Cardiac muscle cell (in vitro differentiated cells and primary cell): ENCODE measurements at regions not wholly inside any gene's neighbourhood (a gene's known extent, or its start where the extent isn't known, plus 50 kb on each side); places are given as distances from the start of the nearest gene placed in this dataset.

Source experiments
- DNase-seq, 2 donors: peaks; one replicate each; pipeline versions ENCODE4 v3.0.0 to v3.0.0-alpha.2; 2010 to 2017; ENCODE audit warnings: low read depth in 1 of 2, low spot score in 1 of 2
- H3K27ac ChIP-seq: fragments of 200-600 bp; sonication (generic); 2 replicates; pipeline ENCODE4 v1.5.1; 2016
- H3K27me3 ChIP-seq: fragments of 200-600 bp; sonication (generic); 2 replicates; pipeline ENCODE4 v1.6.0; 2016; ENCODE audit warnings: control low read depth
- H3K36me3 ChIP-seq: fragments of 200-600 bp; sonication (generic); 2 replicates; pipeline ENCODE4 v1.5.1; 2016; ENCODE audit warnings: control low read depth
- H3K4me1 ChIP-seq: fragments of 200-600 bp; sonication (generic); 2 replicates; pipeline ENCODE4 v1.8.1; 2017; ENCODE audit warnings: low read depth, mild to moderate bottlenecking, mixed run types
- H3K4me3 ChIP-seq: fragments of 200-600 bp; sonication (generic); 2 replicates; pipeline ENCODE4 v1.5.1; 2016; ENCODE audit warnings: mild to moderate bottlenecking
- H3K9me3 ChIP-seq: fragments of 200-600 bp; sonication (generic); 2 replicates; pipeline ENCODE4 v1.5.1; 2017; ENCODE audit warnings: low read depth, mild to moderate bottlenecking, control low read depth
- TF ChIP-seq, protein P1 (sequence below): IDR thresholded peaks from 2 replicates; pipeline ENCODE4 v1.5.1; 2012; ENCODE audit warnings: low read depth, mild to moderate bottlenecking, low read length

DNA sequence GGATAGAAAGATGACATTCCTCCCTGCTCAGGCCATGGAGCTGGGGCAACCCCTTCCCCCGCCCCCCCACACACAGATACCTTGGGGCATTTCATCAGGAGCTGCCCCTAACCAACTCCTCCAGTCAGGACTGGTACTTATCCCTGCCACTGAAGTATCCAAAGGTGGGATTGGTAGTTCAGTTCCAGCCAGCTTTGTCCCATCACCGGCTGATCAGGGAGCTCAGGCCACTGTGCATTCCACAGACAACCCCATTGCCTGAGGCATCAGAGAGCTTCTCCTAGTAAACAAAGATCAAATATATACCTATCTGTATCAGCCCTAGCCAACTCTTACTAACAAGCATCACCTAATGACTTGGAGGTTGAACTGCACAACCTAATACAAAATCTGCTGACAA lies 218.2 kb upstream of the FMR1 start:
- Histone ChIP-seq H3K4me3 (no peak overlapping the region), H3K9me3 (no peaks in the 10 kb centered on the region), H3K36me3 (no peaks in the 10 kb centered on the region), H3K27ac (no peak overlapping the region), H3K4me1 (no peaks in the 10 kb centered on the region), H3K27me3 (no peaks in the 10 kb centered on the region)
- DNase-seq = no peak
- TF ChIP-seq, protein P1, sequence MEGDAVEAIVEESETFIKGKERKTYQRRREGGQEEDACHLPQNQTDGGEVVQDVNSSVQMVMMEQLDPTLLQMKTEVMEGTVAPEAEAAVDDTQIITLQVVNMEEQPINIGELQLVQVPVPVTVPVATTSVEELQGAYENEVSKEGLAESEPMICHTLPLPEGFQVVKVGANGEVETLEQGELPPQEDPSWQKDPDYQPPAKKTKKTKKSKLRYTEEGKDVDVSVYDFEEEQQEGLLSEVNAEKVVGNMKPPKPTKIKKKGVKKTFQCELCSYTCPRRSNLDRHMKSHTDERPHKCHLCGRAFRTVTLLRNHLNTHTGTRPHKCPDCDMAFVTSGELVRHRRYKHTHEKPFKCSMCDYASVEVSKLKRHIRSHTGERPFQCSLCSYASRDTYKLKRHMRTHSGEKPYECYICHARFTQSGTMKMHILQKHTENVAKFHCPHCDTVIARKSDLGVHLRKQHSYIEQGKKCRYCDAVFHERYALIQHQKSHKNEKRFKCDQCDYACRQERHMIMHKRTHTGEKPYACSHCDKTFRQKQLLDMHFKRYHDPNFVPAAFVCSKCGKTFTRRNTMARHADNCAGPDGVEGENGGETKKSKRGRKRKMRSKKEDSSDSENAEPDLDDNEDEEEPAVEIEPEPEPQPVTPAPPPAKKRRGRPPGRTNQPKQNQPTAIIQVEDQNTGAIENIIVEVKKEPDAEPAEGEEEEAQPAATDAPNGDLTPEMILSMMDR = no peak

DNA sequence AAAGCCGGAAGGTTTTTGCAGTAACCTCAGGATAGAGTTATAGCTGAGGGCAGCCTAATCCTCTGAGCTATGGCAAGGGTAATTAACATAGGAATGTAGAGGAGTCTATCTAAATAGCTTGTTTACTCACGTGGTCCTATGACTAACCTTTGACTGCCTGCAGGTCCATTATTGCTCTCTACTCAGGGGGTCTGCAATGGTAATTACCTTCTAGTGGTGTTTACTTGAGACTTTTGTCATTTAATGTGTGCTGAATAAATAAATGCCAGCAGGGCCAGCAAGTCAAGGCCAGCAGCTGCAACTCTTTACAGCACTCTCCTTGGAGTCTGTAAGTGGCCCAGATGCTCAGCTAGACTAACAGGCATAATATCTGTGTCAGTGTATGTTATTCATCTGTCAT lies 212.7 kb upstream of the FMR1 start:
- Histone ChIP-seq H3K36me3 (no peaks in the 10 kb centered on the region), H3K9me3 (no peaks in the 10 kb centered on the region), H3K4me3 (no peak overlapping the region), H3K27me3 (no peaks in the 10 kb centered on the region), H3K27ac (no peak overlapping the region), H3K4me1 (no peaks in the 10 kb centered on the region)
- TF ChIP-seq, protein P1 = no peak
- DNase-seq = no peak

DNA sequence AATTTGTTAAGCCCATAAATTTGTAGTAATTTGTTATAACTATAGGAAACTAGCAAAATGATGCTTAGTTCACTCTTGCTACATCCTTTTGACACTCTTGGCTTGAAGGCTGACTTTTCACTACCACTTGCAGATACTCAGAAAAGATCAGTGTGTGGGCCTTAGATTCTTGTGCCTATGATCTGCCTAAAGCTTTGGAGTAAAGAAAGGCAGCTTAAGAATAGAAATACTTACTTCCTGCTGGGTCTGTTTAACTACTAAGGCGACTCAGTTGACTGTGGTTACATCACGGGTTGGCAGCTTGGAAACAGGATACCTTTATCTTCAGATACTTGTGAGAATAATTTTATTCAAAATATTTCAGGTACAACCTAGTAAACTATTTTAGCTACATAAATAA lies 201.4 kb upstream of the FMR1 start:
- no peaks in the 10 kb centered on the region for H3K4me1 ChIP-seq
- TF ChIP-seq, protein P1 = no peak
- DNase-seq = no peak
- no peak overlapping the region for H3K27ac ChIP-seq
- no peak overlapping the region for H3K4me3 ChIP-seq
- no peaks in the 10 kb centered on the region for H3K36me3 ChIP-seq
- H3K27me3 ChIP-seq = no peaks in the 10 kb centered on the region
- H3K9me3 ChIP-seq = no peaks in the 10 kb centered on the region

DNA sequence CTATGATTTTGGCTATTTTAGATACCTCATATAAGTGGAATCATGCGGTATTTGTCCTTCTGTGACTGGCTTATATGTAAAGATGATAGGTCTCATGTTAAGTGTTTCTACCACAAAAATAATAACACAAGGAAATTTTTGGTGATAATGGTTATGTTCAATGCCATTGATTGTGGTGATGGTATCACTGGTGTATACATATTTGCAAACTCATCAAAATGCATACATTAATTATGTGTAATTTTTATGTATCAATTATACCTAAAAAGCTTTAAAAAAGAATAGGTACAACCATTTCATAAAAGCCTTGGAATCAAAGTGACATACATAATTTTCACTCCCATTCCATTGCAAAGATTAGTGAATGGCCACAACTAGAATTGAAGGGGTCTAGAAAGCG lies 178.3 kb upstream of the FMR1 start:
- Histone ChIP-seq H3K9me3 (no peaks in the 10 kb centered on the region), H3K36me3 (no peaks in the 10 kb centered on the region), H3K4me3 (no peak overlapping the region), H3K27ac (no peak overlapping the region), H3K4me1 (no peaks in the 10 kb centered on the region), H3K27me3 (no peaks in the 10 kb centered on the region)
- no peak for DNase-seq
- TF ChIP-seq, protein P1 = no peak

DNA sequence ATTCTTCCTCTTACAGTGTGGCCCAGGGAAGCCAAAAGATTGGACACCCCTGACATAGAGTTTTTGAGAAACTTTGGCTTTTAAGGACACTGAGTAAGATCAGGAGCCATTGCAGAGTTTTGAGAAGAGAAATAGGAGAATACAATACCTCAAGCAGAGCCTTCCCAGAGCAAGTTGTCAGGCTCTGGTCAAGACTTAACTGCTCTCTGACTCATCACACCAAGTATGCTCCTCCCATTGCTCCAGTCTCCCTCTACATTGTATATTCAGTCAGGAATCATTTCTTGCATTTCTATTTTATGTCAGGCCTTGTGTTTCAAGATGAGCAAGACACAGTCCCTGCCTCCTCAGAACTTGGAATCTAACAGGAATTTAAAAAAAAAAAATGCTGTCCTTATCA lies 176.4 kb upstream of the FMR1 start:
- Histone ChIP-seq H3K4me1 (no peaks in the 10 kb centered on the region), H3K27me3 (no peaks in the 10 kb centered on the region), H3K9me3 (no peaks in the 10 kb centered on the region), H3K4me3 (no peak overlapping the region), H3K36me3 (no peaks in the 10 kb centered on the region), H3K27ac (no peak overlapping the region)
- DNase-seq = no peak
- TF ChIP-seq, protein P1 = no peak

DNA sequence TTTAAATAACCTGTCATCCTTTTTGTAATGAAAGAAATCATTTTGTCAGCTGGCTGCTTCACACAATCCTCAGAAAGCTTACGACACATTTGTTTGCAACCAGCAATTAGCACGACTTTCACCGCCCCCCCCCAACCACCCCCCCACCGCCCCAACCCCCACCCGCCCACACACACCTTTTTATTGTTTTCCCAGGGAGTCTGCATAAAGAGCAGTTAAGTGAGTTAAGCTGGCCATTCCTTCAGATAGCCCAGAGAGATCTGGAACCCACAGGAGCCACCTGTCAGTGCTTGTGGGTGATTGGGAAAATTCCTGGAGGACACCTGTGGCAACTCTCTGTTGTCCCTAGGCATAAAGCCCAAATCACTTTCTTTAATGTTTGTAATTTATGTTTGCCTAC lies 175.7 kb upstream of the FMR1 start:
- Histone ChIP-seq H3K27me3 (no peaks in the 10 kb centered on the region), H3K27ac (no peak overlapping the region), H3K9me3 (no peaks in the 10 kb centered on the region), H3K4me3 (no peak overlapping the region), H3K36me3 (no peaks in the 10 kb centered on the region), H3K4me1 (no peaks in the 10 kb centered on the region)
- TF ChIP-seq, protein P1 = no peak
- DNase-seq = no peak
